ENCODE measurements at regions not wholly inside any gene's neighbourhood (a gene's known extent, or its start where the extent isn't known, plus 50 kb on each side); places are given as distances from the start of the nearest gene placed in this dataset.

DNA sequence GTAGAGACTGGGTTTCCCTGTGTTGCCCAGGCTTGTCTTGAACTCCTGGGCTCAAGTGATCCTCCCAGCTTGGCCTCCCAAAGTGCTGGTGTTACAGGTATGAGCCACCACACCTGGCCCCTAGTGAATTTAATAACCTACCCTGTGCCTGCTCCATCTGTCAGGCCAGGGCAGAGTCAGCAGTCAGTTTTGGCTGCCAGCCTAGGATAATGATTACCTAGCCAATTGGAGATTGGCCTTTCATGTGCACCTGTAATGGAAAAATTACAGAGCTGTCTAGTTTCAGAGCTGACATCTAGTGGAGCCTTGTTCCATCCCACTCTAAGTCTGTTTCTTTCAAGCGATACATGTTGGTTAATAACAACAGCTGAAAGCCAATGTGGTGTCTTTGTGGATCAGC, 92.0 kb downstream of the DIRAS3 start:
- ChIA-PET POLR2A (no interaction called here), CTCF (no interaction called here)
- Mint-ChIP-seq H3K27me3 (peaks cover 5% of the 10 kb centered on the region), H3K9me3 (peaks cover 9% of the 10 kb centered on the region), H3K4me3 (no peak overlapping the region), H3K4me1 (ENCODE audit: low read depth) (no peaks in the 10 kb centered on the region), H3K36me3 (ENCODE audit: low read depth) (no peaks in the 10 kb centered on the region), H3K27ac (no peak overlapping the region)
- ATAC-seq (no peak), DNase-seq (no peak)
- TF ChIP-seq, protein P1, sequence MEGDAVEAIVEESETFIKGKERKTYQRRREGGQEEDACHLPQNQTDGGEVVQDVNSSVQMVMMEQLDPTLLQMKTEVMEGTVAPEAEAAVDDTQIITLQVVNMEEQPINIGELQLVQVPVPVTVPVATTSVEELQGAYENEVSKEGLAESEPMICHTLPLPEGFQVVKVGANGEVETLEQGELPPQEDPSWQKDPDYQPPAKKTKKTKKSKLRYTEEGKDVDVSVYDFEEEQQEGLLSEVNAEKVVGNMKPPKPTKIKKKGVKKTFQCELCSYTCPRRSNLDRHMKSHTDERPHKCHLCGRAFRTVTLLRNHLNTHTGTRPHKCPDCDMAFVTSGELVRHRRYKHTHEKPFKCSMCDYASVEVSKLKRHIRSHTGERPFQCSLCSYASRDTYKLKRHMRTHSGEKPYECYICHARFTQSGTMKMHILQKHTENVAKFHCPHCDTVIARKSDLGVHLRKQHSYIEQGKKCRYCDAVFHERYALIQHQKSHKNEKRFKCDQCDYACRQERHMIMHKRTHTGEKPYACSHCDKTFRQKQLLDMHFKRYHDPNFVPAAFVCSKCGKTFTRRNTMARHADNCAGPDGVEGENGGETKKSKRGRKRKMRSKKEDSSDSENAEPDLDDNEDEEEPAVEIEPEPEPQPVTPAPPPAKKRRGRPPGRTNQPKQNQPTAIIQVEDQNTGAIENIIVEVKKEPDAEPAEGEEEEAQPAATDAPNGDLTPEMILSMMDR (IDR thresholded peaks at IDR 0.05), result no peak
- intact Hi-C loops (cut with micrococcal nuclease), result no loop called here

DNA sequence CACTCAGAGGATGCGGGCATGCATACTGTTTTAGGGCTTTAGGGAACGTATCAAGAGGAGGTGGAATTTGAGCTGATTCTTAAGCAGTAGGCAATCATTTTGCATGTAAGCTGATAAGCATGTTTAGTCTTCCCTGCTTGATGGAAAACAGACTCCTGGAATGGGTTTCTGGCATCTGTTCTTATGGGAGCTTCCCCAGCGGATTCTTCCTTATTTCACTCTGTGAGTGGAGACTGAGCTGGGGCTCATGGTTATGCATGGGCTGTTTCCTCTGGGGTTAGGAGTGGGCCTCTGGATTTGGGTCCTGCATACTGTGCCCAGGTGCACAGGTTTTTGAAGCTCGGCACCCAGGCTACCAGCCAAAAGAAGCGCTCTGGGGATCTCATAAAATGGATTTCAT, 93.4 kb downstream of the DIRAS3 start:
- TF ChIP-seq, protein P1 (IDR thresholded peaks at IDR 0.05), result no peak
- intact Hi-C loops (cut with micrococcal nuclease), result no loop called here
- Mint-ChIP-seq H3K9me3 (no peaks in the 10 kb centered on the region), H3K27me3 (peaks cover 5% of the 10 kb centered on the region), H3K4me3 (no peak overlapping the region), H3K36me3 (ENCODE audit: low read depth) (no peaks in the 10 kb centered on the region), H3K27ac (no peak overlapping the region), H3K4me1 (ENCODE audit: low read depth) (no peaks in the 10 kb centered on the region)
- POLR2A ChIA-PET, result no interaction called here
- CTCF ChIA-PET, result no interaction called here
- ATAC-seq (no peak), DNase-seq (no peak)

GRCh38 chr1:67956116-67956515, 94.3 kb downstream of the DIRAS3 start:
- TF ChIP-seq, protein P1 (IDR thresholded peaks at IDR 0.05), result no peak
- POLR2A ChIA-PET, result no interaction called here
- CTCF ChIA-PET, result no interaction called here
- ATAC-seq (no peak), DNase-seq (no peak)
- Mint-ChIP-seq H3K9me3 (no peaks in the 10 kb centered on the region), H3K4me3 (no peak overlapping the region), H3K27me3 (peaks cover 5% of the 10 kb centered on the region), H3K4me1 (ENCODE audit: low read depth) (no peaks in the 10 kb centered on the region), H3K27ac (no peak overlapping the region), H3K36me3 (ENCODE audit: low read depth) (no peaks in the 10 kb centered on the region)
- intact Hi-C loops (cut with micrococcal nuclease), result no loop called here

- Mint-ChIP-seq H3K27ac (no peak overlapping the region), H3K4me1 (ENCODE audit: low read depth) (no peaks in the 10 kb centered on the region), H3K36me3 (ENCODE audit: low read depth) (no peaks in the 10 kb centered on the region), H3K4me3 (no peak overlapping the region), H3K27me3 (peaks cover 5% of the 10 kb centered on the region), H3K9me3 (no peaks in the 10 kb centered on the region)
- ChIA-PET POLR2A (no interaction called here), CTCF (no interaction called here)
- ATAC-seq, result no peak
- DNase-seq, result no peak
- TF ChIP-seq, protein P1 (IDR thresholded peaks at IDR 0.05), result no peak
- intact Hi-C loops (cut with micrococcal nuclease), result no loop called here
These were observed 94.8 kb downstream of the DIRAS3 start for GRCh38 chr1:67955591-67955990.

GRCh38 chr1:67953301-67953700, 97.1 kb downstream of the DIRAS3 start:
- CTCF ChIA-PET, result no interaction called here

More at GRCh38 chr1:67953301-67953700, 97.1 kb downstream of the DIRAS3 start:
- intact Hi-C loops (cut with micrococcal nuclease), result no loop called here
- H3K9me3 Mint-ChIP-seq, result no peaks in the 10 kb centered on the region
- no peak for DNase-seq
- POLR2A ChIA-PET, result no interaction called here
- TF ChIP-seq, protein P1 (IDR thresholded peaks at IDR 0.05), result no peak
- no peak overlapping the region for H3K4me3 Mint-ChIP-seq
- no peak for ATAC-seq
- H3K27ac Mint-ChIP-seq, result no peak overlapping the region
- no peaks in the 10 kb centered on the region for H3K4me1 Mint-ChIP-seq (ENCODE audit: low read depth)
- H3K36me3 Mint-ChIP-seq (ENCODE audit: low read depth), result no peaks in the 10 kb centered on the region
- peaks cover 5% of the 10 kb centered on the region for H3K27me3 Mint-ChIP-seq
